ENCODE measurements at regions not wholly inside any gene's neighbourhood (a gene's known extent, or its start where the extent isn't known, plus 50 kb on each side); places are given as distances from the start of the nearest gene placed in this dataset.
A peak's percentile ranks its signal among the peaks of the same experiment; 100 is the strongest.

DNA sequence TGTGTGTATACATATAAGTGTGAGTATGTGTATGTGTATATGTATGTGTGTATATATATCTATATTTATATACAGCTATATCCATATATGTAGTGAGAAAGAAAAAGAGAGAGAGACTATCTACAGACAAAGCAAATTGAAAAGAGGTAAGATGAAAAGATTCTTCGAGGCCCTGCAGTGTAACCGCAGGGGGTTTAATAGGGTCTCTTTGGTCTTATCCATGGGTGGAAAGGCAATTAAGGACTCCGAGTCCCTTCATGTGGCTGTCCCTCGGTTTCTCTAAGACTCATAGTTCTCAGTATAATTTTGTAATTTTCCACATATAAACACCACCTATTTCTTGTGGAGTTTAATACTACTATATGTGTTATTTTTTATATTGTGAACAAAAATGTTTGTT is 50.6 kb upstream of the JAZF1 start:
- no peak for DNase-seq

DNA sequence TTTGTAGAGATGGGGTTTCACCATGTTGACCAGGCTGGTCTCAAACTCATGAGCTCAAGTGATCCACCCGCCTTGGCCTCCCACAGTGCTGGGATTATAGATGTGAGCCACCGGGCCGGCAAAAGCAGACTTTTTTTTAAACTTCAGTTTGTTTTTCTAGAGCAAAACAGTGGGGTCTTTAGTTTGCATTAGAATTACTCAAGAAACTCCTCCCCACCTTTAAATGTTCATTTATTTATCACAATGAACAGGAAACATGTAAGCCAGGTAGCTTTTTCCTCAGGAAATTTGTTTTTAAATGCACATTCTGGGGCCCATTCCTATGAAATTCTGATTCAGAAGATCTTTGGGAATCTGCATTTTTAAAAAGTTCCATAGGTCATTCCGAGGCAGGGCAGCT is 56.0 kb upstream of the JAZF1 start:
- DNase-seq: no peak

DNA sequence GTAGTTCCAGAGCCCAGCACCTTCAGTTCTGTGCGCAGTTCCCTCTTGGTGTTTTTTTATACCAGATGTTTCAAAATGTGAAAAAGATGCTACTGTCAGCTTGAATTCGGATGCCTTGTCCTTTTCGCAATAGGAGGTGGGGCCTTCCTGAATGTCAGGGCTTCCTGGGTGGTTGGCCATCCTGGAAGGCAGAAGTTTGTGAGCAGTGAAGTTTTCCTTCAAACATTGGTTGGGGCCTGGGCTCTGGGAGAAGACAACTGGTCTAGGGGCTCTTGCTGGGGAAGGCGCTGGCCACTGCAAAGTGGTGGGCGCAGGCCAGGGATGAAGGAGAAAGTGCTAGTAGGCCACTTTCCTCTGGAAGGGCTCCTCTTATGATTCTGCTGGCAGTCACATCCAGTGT is 56.8 kb upstream of the JAZF1 start:
- no peak for DNase-seq

DNA sequence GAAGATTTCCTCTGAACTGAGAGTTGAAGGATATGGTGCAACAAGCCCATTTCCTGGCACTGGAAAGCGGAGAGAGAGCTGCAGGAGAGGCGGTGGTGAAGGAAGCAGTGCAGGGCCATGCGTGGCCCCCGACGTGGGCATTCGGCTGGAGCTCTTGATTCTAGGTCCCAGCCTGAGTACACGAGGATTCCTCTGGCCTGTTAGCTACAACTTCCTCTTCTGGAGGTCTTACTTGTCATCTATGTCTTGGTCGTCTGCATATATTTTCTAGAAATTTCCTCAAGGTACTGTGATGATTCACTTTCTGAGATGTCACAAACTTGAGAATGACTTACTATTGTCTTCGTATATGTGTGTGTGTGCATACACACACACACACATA is 59.2 kb upstream of the JAZF1 start:
- DNase-seq: no peak

DNA sequence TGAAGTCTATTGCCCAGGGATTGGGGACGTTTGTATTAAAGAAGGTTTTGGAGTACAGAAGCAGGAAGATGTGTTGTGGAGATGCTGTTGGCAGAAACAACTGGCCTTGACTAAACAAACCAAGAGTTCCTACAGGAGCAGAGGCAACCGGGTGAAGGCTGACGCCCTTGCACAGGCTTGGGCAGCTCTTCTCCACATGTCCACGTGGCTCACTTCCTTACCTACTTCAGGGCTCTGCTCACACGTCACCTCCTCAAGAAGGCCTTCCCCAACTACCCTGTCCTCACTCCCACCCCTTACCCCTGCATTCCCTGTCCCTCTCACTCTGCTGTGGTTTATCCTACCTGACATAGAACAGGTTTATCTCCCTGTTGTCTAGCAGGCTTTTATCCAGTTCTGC is 59.9 kb upstream of the JAZF1 start:
- DNase-seq: no peak

DNA sequence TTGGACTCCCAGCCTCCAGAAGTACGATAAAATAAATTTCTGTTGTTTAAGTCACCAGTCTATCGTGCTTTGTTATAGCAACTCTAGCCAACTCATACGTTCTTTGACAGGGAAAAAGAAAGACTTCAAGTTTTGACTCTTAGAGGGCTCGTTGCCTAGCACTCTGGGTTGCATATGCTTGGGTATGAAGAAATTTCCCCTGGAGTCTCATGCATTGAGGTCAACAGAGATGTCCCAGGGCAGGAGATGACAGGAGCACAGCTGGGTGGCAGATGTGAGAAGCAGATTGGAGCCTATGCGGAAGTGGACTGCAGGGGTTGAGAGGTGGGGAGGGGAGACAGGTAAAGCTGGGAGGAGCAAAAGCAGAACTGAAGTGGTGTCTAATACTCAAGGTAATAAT is 63.3 kb upstream of the JAZF1 start:
- DNase-seq: no peak

DNA sequence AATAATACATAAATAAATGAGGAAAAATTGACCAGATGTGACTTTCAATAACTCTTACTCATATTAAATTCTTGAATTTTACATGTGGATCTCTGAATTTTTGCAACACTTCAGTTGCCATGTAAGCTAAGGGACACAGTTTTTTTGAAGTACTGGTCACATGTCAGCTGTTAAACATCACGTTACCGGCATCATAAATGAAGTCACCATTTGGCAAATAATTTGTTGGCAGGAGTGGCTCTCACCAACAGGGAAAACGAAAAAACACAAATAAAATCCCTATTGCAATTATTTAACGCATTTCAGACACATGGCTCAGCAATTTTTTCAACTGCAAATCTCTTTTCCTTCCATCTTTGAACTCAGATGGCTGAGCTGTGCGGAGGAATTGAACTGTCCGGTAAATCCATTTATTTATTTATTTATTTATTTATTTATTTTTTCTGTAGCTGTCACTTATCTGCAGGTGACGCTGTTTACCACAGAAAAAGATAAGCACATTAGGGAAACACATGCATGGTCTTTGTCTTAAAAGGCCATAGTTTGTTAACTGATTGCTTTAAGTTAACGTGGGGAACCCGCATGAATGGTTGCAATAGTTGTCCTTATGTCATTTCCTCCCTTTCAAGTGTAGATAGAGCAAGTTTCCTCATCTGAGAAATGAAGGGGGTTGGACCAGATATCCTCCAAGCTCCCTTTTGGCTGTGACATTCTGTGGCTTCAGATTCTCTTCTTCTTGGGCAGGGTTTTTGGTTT is 64.7 kb upstream of the JAZF1 start:
- no peak for DNase-seq

DNA sequence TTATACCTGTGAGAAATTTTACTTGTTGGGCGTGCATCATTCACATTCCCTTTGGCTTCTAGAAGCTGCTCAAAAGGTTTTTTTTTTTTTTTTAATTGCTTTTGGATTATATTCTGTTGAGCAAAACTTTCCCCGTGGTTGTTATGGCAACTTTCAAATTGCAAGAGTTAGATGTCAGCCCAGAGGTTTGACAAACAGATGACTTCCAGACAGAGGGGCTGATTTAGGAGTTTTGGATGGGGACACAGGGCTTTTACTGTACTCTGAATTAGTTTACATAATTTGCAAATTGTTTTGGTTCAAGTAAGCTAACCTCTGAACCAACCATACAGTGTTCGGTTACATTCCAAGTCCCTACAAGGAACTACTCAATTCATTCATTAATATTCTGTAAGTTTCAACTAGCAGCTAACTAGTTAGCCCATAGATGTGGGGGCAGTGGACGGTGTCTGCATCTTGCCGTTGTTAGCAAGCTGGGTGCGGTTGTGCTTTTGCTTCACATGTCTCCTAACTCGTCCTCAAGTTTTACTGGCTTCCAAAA is 66.4 kb upstream of the JAZF1 start:
- no peak for DNase-seq

DNA sequence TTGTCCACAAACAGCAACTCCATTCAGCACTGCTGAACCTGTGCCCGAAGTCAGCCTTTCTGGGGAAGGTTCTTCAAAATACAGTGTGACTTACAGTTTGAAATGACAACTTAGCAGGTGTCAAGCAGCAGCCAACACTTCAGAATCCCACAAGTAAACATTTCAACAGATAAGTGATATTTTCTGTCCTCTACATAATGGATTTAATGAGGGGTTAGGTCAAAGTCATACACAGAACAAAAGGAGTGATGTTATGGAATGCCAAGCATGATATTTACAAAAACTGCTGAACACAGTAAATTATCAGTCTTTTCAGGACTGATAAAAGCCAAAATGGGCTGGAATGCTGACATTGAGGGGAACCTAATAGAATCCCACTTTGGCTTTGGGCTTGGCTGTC is 77.6 kb upstream of the JAZF1 start:
- no peak for DNase-seq

DNA sequence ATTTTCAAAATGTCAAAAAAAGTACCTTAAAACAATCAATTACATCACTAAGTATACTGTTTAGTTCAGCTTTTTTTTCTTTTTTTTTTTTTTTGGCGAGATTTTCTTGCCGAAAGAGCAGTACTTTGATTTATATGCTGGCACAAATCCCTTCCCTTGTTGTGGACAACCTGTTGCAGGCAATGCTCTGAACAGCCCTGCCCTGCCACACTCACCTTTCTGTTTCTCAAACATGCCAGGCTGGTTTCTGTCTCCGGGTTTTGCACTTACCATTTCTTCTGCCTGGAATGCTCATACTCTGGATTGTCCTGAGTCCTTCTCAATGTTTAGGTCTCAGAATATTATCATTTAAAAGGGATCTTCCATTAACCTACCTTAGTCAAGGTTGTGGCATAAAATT is 80.4 kb upstream of the JAZF1 start:
- no peak for DNase-seq

DNA sequence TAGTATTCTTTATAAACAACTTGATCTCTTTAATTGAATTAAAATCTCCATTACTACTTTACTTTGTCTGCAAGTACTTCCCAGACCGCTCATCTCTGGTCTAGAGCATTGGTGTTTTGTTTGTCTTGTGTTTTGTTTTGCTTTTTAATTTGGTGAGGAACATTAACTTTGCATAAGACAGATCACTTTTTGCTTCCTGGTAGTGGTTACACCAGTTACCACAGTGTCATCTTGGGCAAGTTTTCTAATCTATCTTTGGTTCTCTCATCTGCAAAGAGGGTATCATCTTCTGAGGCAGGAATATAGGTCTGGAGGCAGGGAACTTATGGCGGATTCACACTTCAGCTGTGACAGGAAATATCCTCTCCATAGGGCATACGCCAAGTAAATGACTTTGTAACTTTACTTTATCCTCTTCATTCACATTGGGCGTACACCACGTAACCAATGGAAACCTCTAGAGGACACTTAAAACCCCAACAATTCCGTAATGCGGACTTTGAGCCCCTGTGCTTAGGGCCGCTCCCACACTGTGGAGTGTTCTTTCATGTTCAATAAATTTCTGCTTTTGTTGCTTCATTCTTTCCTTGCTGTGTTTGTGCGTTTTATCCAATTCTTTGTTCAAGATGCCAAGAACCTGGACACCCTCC is 83.2 kb upstream of the JAZF1 start:
- DNase-seq: no peak

DNA sequence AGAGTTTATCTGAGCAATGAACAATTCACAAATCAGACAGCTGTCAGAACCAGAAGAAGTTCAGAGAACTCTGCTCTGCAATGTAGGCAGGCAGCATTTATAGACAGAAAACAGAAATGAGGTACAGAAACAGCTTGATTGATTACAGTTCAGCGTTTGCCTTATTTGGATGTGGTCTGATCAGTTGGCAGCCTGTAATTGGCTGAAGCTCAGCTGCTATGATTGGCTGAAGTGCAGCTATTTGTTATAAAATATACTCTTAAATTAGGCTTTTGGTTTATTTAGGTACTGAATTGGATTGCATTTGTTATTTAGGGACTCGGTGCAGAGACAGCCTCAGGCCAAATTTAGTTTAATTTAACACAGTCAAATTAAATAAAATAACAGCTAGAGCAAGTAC is 85.8 kb upstream of the JAZF1 start:
- no peak for DNase-seq

DNA sequence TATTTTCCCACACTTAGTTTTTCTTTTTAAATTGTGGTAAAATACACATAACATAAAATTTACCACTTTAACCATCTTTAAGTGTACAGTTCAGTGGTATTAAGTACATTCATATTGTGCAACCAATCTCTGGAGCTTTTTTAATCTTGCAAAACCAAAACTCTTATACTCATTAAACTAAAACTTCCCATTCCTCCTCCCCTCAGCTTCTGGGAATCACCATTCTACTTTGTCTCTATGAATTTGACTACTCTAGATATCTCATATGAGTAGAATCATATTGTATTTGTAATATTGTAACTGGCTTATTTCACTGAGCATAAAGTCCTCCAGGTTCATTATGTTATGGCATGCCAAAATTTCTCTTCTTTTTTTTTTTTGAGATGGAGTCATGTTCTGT is 86.4 kb upstream of the JAZF1 start:
- no peak for DNase-seq

DNA sequence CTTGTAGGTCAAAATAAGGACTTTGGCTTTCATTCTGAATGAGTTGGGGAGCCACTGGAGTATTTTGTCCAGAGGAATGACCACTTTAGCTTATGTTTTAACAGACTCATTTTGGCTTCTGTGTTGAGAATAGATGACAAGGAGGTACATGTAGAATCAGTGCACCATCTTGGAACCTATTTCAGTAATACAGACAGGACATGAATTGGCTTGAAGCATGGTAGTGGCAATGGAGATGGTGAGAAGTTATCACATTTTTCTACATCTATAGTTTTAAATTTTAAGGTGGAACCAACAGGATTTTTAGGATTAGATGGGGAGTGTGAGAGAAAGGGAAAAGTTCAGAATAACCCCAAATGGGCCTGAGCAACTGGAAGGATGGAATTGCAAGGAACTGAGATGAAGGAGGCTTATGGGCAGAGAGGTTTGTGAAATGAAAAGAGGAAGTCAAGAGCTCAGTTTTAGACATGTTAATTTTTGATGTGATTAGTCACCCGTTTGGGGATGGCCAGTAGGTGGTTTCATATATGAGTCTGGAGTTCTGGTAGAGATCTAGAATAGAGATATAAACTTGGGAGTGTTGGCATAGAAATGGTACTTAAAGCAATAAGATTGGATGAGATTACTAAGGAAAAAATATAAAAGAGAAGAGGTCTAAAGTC is 89.2 kb upstream of the JAZF1 start:
- DNase-seq: no peak

DNA sequence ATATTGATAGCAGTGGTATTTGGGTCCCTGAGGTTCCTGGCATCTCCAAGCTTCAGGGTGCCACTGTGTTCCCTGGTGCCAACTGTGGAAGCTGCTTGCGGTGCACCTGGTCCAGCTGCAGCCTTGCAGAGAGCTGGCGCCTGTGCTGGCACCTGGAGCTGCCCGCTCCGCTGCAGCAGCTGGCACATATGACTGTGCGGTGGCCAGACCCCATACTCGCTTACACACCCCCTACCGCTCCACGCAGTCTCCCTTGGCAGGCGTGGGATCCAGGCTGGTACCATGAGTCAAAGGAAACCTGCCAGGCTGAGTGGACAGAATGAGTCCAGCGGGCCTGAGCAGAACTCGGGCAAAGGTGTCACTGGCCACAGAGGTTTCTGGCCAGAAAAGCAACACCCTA is 89.9 kb upstream of the JAZF1 start:
- no peak for DNase-seq

DNA sequence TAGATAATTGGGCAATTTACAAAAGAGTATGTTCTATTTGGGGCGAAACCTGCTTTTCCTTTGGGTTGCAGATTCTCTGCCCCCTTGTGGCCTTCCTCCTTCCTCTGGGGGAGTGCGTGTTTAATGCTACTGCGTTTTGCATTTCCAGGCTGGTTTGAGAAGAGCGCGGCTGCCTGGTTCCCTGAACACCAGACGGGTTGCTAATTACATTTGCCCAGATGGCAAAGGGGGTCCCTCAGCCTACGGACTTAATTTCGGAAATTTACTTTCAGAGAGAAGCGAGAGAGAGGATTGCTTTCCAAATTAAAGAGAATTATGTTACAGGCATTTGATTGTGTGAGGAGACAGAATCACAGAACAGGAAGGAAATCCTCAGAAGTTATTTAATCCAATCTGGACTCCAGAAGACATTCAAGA is 91.9 kb upstream of the JAZF1 start:
- peak; percentile 53 for DNase-seq

DNA sequence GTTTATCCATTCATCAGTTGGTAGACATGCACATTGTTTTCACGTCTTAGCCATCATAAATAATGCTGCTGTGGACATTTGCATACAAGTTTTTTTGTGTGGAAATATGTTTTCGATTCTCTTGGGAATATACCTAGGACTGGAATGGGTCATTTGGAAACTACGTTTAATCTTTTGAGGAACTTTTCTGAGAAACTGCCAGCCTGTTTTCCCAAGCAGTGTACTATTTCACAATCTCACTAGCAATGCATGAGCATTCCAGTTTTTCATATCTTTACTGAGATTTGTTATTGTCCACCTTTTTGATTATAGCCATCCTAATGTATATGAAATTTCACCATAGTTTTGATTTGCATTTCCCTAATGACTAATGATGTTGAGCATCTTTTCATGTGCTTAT is 95.7 kb upstream of the JAZF1 start:
- no peak for DNase-seq

DNA sequence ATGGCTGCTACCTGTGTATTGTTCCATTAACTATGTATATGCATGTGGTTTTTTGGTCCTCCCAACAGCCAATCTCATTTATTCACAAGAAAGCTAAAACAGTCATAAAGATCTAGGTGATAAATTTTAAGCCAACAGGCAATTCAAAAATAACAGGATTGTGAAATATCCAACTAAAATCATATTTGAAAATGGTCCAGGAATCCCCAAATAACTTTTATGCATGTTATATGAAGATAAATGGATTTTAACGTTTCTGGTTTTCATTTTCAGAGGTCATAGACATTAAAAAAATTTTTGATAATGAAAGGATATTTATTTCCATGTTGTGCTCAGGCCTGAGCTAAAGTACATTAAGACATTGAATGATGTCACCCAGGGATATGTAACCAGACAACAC is 96.8 kb upstream of the JAZF1 start:
- no peak for DNase-seq

DNA sequence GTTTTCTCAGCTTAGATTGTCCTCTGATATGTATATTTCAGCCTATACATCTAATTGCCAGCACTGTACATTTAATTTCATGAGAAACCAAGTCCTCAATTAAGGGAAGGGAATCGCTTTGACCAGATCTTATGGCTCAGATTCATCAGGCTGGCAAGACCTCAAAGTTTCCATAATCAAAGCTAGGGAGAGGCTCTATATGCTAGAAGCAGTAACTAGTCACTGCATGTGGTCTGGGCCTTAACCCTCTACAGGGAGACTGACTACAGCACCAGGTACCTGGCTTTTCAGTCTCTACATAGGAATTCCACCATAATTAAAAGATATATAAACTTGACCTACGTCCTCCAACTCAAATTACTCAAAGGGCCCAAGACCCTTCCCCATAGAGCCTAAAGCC is 97.4 kb upstream of the JAZF1 start:
- no peak for DNase-seq

DNA sequence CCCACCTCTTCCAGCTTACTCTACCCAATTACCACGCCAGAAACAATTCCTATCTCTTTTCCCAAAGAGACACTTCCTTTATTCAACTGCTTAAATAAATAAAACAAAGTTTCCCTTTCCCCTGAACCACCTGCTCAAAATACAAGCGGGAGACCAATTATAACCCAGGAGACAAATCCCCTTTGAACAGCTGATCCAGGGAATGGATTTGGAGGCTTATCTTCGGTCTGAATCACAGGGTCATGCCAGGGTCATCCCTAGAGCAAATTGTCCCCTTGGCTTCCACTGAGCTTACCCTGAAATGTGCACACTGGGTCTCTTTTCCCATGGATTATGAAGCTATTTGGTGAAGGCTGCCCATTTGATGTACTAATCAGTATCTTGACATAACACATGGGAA is 99.9 kb upstream of the JAZF1 start:
- DNase-seq: peak; percentile 47

DNA sequence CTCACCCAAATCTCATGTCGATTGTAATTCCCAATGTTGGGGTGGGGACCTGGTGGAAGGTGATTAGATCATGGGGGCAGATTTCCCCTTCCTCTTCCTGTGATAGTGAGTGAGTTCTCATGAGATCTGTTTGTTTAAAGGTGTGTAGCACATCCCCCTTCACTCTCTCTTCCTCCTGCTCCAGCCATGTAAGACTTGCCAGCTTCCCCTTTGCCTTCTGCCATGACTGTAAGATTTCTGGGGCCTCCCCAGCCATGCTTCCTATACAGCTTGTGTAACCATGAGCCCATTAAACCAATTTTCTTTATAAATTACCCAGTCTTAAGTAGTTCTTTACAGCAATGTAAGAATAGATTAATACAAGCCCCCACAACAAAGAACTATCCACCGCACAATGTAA is 109.9 kb upstream of the JAZF1 start:
- DNase-seq: no peak

DNA sequence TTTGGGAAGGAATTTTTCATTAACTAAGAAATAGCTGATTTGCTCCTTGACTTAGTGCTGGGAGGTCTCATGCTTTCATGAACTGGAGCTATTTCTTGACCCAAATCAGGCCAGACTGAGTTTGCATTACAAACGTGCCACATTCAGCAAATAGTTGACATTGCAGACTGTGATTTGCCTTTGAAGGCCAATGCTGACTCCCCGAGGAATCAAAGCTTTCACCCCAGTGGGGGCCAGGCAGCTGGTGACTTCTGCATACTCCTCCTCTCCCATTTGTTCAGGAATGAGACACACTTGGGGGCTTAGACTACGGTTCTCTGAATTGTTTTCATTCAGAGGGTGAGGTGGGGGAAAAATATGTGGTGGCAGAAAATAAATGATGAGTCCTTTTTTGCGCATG is 111.0 kb upstream of the JAZF1 start:
- DNase-seq: no peak

DNA sequence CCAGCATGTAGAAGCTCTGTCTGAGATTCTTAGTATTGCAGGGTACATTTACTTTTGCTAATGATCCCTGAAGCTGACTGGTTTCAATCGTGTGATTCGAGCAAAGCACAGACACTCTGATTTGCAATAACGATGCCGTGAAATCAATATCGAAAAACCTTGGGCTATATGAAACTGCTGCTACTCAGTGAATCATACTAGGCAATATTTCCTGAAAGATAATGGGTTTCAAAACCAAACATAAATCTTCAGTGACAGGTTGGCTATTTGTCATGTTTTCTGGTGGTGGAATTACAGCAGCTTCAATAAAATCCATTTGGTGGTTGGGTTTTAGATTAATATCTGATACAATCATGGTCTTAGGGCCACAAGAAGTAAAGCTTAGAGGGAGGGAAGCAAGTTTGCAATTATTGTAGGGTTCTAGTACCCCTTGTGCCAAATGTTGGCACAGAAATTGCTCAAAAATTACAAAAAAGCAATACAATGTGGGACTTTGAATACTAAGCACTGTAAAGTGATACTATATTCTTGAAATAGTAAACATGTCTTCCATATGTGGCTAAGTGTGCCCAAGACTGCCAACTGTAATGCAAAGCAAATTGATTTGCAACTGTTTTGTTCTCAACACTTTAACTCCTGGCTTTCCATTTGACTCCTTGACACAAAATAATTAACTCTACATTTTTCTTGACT is 112.4 kb upstream of the JAZF1 start:
- DNase-seq: no peak

DNA sequence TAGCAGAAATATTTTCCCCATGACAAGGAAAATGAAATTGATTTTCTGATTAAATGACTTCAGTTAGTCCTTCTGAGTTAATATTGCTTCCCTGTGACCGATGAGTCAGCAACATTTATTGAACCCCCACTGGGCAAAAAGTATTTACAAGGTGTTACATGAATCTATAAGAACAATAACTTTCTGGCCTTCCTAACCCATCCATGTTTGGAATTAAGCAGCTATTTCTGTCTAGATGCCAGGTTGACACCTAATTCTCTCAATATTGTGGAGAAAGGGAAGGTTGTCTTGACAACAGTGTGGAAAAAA is 112.9 kb upstream of the JAZF1 start:
- no peak for DNase-seq
